Spleen (tissue), 11 donors: ENCODE measurements at regions not wholly inside any gene's neighbourhood (a gene's known extent, or its start where the extent isn't known, plus 50 kb on each side); places are given as distances from the start of the nearest gene placed in this dataset.
"Not testable (repeated sequence)": the region's sequence is repeated elsewhere in the genome, so short reads cannot be mapped to it uniquely, and the experiment has no call there.

Experiments used
- DNase-seq: peaks from one replicate; pipeline ENCODE4 v3.0.0-alpha.2; 2020
- H3K27ac ChIP-seq, 8 donors: fragments of 200-600 bp; sonication (generic) in 7 of 8; 1 replicate in 4 of 8; 2 replicates in 4 of 8; pipeline versions ENCODE4 v1.5.0 to v1.8.0; 2016 to 2021; ENCODE audit warnings: inconsistent platforms in 4 of 8, mild to moderate bottlenecking in 4 of 8, moderate library complexity in 1 of 8
- H3K27me3 ChIP-seq, 7 donors: fragments of 200-600 bp; sonication (generic) in 6 of 7; replicated peaks in 1 of 7; 1 replicate in 4 of 7; 2 replicates in 3 of 7; pipeline versions ENCODE4 v1.5.0 to v1.8.0; 2016 to 2021; ENCODE audit warnings: inconsistent platforms in 3 of 7, mild to moderate bottlenecking in 1 of 7
- H3K36me3 ChIP-seq, 6 donors: fragments of 200-600 bp; sonication (generic) in 5 of 6; 1 replicate in 4 of 6; 2 replicates in 2 of 6; pipeline versions ENCODE4 v1.5.0 to v1.8.0; 2016 to 2021; ENCODE audit warnings: inconsistent platforms in 2 of 6
- H3K4me1 ChIP-seq, 6 donors: fragments of 200-600 bp; sonication (generic) in 5 of 6; 1 replicate in 3 of 6; 2 replicates in 3 of 6; pipeline versions ENCODE4 v1.5.0 to v1.8.0; 2016 to 2021; ENCODE audit warnings: inconsistent platforms in 3 of 6
- H3K4me3 ChIP-seq, 8 donors: fragments of 200-600 bp; sonication (generic) in 7 of 8; 1 replicate in 4 of 8; 2 replicates in 4 of 8; pipeline versions ENCODE4 v1.5.0 to v1.8.0; 2016 to 2021; ENCODE audit warnings: inconsistent platforms in 4 of 8, mild to moderate bottlenecking in 4 of 8, moderate library complexity in 2 of 8
- H3K9me3 ChIP-seq, 8 donors: fragments of 200-600 bp; sonication (generic) in 7 of 8; 1 replicate in 4 of 8; 2 replicates in 4 of 8; pipeline versions ENCODE4 v1.5.0 to v1.8.0; 2016 to 2021; ENCODE audit warnings: inconsistent platforms in 4 of 8
- POLR2A ChIP-seq, 3 donors: fragments of 450-650 bp; IDR thresholded peaks; one replicate each; pipeline ENCODE4 v1.5.1; 2017; ENCODE audit warnings: antibody characterized with exemption in 3 of 3, mild to moderate bottlenecking in 1 of 3
- POLR2AphosphoS5 ChIP-seq, 3 donors: sonication (generic); formaldehyde crosslinking; IDR thresholded peaks; one replicate each; pipeline ENCODE4 v1.5.1; 2017; ENCODE audit warnings: antibody characterized with exemption in 3 of 3
- whole genome bisulfite sequencing, 5 donors: extraction: QIAGEN DNeasy Blood & Tissue Kit in 3 of 5; methylation state at CpG; one replicate each; pipeline versions ENCODE4 v1.1.5 to v1.1.7; 2013 to 2018; 5-methylcytosine and 5-hydroxymethylcytosine counted together
- intact Hi-C: fragments of 100-400 bp; cut with DNase I; formaldehyde crosslinking; loops from one replicate; pipeline ENCODE4 v1.15.0; 2023; ENCODE audit warnings: low total_unique reads
- TF ChIP-seq, protein P1 (sequence below), 11 experiments: fragments of 200-600 bp in 7 of 11; fragments of 450-650 bp in 4 of 11; sonication (generic) in 4 of 11; IDR thresholded peaks in 8 of 11; conservative IDR thresholded peaks in 3 of 11; 1 replicate in 7 of 11; 2 replicates in 4 of 11; pipeline versions ENCODE4 v1.4.0 to v1.8.0; 2016 to 2021; ENCODE audit warnings: antibody characterized with exemption in 11 of 11, inconsistent platforms in 4 of 11, mild to moderate bottlenecking in 1 of 11
- donor health status: healthy with polysubstance abuse.
- donor health status: DM: no; HTN: no; CAD: no; lungs with moderate emphysema.
- donor health status: DM: no; HTN: no; CAD: no.
- donor health status: Bipolar disorder and iron deficiency.
- donor health status: healthy.
- donor health status: DM: no; HTN: no; CAD: no.
- donor health status: DM: yes; HTN: yes; CAD: no.

DNA sequence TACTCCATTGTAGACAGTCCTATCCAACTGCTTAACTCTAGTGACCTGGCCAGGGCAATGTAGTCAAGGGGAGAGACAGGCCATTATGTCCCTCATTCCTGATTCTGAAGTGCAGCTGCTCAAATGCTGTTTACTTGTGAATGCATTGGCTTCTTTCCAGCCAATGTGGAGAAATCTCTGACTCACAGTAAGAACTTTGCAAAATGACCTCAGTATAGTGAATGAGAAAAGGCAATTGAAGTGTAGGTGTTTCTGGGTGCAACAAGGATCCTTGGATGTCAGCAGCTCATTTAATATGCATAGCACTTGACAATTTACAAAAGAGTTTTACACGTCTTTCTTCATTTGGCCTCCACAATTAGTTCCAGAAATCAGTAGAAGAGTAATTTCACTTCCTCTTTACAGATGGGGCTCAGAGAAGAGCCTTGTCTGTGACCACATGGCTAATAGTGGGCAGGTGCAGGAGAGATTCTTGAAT is 367.2 kb downstream of the OSTF1 start:
- H3K27me3 ChIP-seq = no peaks in the 10 kb centered on the region

DNA sequence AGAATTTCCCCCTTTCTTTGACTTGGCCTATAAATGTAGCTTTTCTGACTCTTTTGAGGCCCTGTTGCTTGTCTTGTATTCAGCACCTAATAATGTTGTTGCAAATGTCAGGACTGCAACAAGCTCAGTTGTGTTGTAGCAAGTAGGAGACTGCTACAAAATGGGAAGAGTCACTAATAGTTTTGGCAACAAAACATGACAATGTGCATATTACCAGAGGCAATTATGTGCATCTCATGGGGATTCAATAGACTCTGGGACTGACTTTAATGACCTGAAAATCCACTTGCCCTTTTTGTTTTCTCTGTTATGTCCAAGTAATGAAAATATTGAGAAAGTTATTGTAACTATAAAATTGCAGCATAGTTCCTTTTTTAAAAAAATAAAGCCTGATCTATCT is 368.4 kb downstream of the OSTF1 start:
- Histone ChIP-seq H3K9me3 (no peaks in the 10 kb centered on the region), H3K4me1 (peaks cover 0 to 26% (median 2%) of the 10 kb centered on the region in 6 donors), H3K4me3 (no peak overlapping the region), H3K27ac (no peak overlapping the region), H3K36me3 (no peaks in the 10 kb centered on the region), H3K27me3 (no peaks in the 10 kb centered on the region)
- DNase-seq = no peak
- TF ChIP-seq POLR2A (IDR thresholded peaks at IDR 0.05) (no peak), POLR2AphosphoS5 (IDR thresholded peaks at IDR 0.05) (no peak)
- TF ChIP-seq, protein P1, sequence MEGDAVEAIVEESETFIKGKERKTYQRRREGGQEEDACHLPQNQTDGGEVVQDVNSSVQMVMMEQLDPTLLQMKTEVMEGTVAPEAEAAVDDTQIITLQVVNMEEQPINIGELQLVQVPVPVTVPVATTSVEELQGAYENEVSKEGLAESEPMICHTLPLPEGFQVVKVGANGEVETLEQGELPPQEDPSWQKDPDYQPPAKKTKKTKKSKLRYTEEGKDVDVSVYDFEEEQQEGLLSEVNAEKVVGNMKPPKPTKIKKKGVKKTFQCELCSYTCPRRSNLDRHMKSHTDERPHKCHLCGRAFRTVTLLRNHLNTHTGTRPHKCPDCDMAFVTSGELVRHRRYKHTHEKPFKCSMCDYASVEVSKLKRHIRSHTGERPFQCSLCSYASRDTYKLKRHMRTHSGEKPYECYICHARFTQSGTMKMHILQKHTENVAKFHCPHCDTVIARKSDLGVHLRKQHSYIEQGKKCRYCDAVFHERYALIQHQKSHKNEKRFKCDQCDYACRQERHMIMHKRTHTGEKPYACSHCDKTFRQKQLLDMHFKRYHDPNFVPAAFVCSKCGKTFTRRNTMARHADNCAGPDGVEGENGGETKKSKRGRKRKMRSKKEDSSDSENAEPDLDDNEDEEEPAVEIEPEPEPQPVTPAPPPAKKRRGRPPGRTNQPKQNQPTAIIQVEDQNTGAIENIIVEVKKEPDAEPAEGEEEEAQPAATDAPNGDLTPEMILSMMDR (IDR thresholded peaks at IDR 0.05 in 8 of 11, conservative IDR thresholded peaks at IDR 0.05 in 3 of 11) = no peak
- intact Hi-C loops = no loop called here

More for the DNA sequence above, 367.2 kb downstream of the OSTF1 start:
- 9 to 23% (median 21%) methylated on average over 1 of the region's 1 CpG for WGBS, 5 donors
- intact Hi-C loops = no loop called here
- Histone ChIP-seq H3K36me3 (no peaks in the 10 kb centered on the region), H3K9me3 (no peaks in the 10 kb centered on the region), H3K27ac (peak overlapping the region in 1 of 8 donors; percentile 27), H3K4me1 (peaks cover 0 to 32% (median 5%) of the 10 kb centered on the region in 6 donors), H3K4me3 (no peak overlapping the region)
- no peak for DNase-seq
- TF ChIP-seq POLR2A (IDR thresholded peaks at IDR 0.05) = no peak
- TF ChIP-seq POLR2AphosphoS5 (IDR thresholded peaks at IDR 0.05) = peak in 1 of 3 donors; percentile 32
- TF ChIP-seq, protein P1 (IDR thresholded peaks at IDR 0.05 in 8 of 11, conservative IDR thresholded peaks at IDR 0.05 in 3 of 11) = no peak

DNA sequence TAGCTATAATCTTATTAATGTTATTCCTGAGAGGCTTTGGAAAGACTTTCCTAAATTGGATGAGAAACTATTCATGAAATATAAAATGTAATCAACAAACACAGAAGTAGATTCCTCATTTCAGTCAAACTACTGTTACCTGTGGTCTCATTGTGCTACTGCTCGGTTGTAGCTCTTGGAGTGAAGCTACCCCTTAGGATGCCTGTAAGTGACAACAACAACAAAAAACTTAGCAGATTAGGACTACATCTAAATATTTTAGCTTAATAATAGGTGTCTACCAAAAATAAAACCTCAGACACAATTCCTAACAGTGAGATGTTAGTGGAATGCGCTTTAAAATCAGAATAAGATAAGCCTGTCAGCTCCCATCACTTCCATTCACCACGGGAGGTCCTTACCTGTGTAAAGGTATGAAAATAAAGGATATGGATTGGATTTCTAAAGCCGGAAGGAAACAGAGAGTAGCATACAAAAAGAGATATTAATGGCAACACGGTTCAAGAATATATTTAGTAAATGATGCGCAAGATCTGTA is 369.2 kb downstream of the OSTF1 start:
- no peaks in the 10 kb centered on the region for H3K36me3 ChIP-seq
- no peaks in the 10 kb centered on the region for H3K9me3 ChIP-seq
- DNase-seq = no peak
- no peaks in the 10 kb centered on the region for H3K27me3 ChIP-seq
- no peak overlapping the region for H3K4me3 ChIP-seq
- intact Hi-C loops = no loop called here
- no peak overlapping the region for H3K27ac ChIP-seq
- TF ChIP-seq, protein P1 (IDR thresholded peaks at IDR 0.05 in 8 of 11, conservative IDR thresholded peaks at IDR 0.05 in 3 of 11) = no peak
- TF ChIP-seq POLR2A (IDR thresholded peaks at IDR 0.05) = no peak
- no peak for TF ChIP-seq POLR2AphosphoS5 (IDR thresholded peaks at IDR 0.05)
- 85 to 93% (median 87%) methylated on average over 6 of the region's 6 CpGs for WGBS, 5 donors
- H3K4me1 ChIP-seq = peaks cover 0 to 18% (median 2%) of the 10 kb centered on the region in 6 donors

DNA sequence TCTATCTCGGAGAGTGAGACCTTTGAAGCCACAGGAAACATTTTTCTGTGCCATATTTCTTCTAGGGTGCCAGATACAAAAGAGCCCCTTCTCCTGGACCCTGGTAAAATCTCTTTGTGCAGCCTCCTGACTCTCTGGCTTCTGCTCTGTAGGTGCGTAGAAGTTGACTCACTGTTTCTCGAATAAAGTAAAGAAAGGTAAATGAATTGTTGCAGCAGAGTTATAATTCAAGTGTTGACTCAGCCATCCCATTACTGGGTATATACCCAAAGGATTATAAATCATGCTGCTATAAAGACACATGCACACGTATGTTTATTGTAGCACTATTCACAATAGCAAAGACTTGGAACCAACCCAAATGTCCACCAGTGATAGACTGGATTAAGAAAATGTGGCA is 371.0 kb downstream of the OSTF1 start:
- H3K4me3 ChIP-seq, H3K36me3 ChIP-seq, H3K27ac ChIP-seq, intact Hi-C loops, DNase-seq, H3K27me3 ChIP-seq, H3K9me3 ChIP-seq: not testable (repeated sequence)
- peaks cover 0 to 15% (median 2%) of the 10 kb centered on the region in 6 donors for H3K4me1 ChIP-seq
- WGBS, 5 donors = 67 to 90% (median 79%) methylated on average over 4 of the region's 4 CpGs

DNA sequence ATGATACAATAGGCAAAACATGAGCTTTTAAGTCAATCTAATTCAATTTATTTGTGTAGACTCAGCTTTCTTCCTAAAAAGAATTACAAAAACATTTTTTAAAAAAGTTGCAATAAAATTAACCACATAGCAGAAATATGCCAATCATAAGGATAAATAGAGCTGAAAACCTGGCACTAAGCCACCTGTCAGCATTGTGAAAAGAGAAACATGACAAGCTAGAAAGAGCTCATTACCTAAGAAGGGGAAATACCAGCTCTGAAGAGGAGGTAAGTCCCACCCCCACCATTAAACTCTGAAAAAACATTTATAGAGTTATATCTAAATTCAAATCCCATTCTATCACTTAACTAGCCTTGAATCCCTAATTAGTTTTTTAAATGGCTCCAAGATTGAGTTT is 372.9 kb downstream of the OSTF1 start:
- Histone ChIP-seq H3K27ac (no peak overlapping the region), H3K36me3 (no peaks in the 10 kb centered on the region), H3K4me3 (no peak overlapping the region), H3K9me3 (no peaks in the 10 kb centered on the region), H3K27me3 (no peaks in the 10 kb centered on the region), H3K4me1 (peaks cover 0 to 2% (median 0%) of the 10 kb centered on the region in 6 donors)
- intact Hi-C loops = no loop called here
- no peak for DNase-seq
- no peak for TF ChIP-seq POLR2A (IDR thresholded peaks at IDR 0.05)
- TF ChIP-seq POLR2AphosphoS5 (IDR thresholded peaks at IDR 0.05) = no peak
- TF ChIP-seq, protein P1 (IDR thresholded peaks at IDR 0.05 in 8 of 11, conservative IDR thresholded peaks at IDR 0.05 in 3 of 11) = no peak
